ENCODE measurements at regions not wholly inside any gene's neighbourhood (a gene's known extent, or its start where the extent isn't known, plus 50 kb on each side); places are given as distances from the start of the nearest gene placed in this dataset.
A peak's percentile ranks its signal among the peaks of the same experiment; 100 is the strongest.
"Not testable (repeated sequence)": the region's sequence is repeated elsewhere in the genome, so short reads cannot be mapped to it uniquely, and the experiment has no call there.

GRCh38 chr2:126238251-126238650, 417.7 kb upstream of the GYPC start:
- DNase-seq (ENCODE audit: low spot score) = no peak

- no peak for DNase-seq (ENCODE audit: low spot score)
These were observed 416.5 kb upstream of the GYPC start for GRCh38 chr2:126239320-126239955.

GRCh38 chr2:126241001-126241400, 415.0 kb upstream of the GYPC start:
- no peak for DNase-seq (ENCODE audit: low spot score)

DNA sequence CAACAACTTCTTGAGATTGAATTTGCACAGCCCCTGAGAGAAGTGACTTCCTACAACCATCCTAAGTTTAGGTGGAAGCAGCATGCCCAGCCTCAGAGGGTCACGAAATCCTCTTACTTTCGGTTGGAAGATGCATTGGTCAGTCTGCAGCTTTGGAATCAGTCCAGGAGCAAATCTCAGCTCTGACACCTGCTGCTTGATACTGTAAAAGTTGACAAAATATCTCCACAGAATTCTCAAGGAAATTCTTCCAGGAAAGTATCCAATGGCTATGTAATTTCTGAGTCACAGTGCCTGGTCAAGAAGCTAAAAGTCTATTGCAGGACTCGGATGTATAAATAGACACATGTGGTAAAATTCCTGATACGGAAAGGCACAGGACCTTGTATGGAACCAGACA, 414.5 kb upstream of the GYPC start:
- DNase-seq (ENCODE audit: low spot score) = no peak

DNA sequence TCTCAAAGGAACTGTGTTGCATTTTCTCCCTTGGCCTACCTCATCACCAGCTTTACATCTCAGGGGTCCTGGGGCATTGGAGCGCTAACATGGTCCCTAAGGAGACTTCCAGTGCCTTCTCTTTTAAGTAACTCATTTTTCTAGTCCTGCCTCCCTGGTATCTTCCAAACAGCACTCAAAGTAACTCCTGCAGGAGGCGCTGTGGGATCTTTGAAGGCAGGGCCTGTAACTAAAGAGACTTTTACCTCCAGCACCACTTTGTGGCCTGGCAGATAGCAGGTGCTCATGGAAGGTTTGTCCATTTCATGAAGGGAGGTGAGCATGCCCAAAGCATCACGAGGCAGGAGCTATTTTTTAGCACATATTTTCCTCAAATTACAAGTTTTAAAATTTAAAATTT, 411.0 kb upstream of the GYPC start:
- peak; percentile 15 for DNase-seq (ENCODE audit: low spot score)

DNA sequence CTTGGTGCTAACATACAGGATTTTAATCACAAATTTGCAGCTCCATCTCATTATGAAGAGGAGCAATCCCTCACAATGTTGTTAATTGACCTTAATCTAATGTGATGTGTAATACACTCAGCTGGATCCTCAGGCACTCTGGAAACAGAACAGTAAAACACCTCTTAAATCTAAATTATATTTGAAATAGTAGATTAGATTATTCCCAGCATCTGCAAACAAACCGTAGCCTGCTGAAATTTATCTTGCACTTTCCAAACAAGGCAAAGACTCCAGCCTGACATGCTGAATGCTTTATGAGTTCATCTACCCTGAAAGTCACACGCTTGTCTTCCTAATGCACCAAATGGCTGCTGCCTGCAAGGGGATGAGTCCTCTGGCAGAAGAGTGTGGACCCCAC, 402.3 kb upstream of the GYPC start:
- no peak for DNase-seq (ENCODE audit: low spot score)

GRCh38 chr2:126264625-126265024, 391.3 kb upstream of the GYPC start:
- DNase-seq (ENCODE audit: low spot score) = no peak

DNA sequence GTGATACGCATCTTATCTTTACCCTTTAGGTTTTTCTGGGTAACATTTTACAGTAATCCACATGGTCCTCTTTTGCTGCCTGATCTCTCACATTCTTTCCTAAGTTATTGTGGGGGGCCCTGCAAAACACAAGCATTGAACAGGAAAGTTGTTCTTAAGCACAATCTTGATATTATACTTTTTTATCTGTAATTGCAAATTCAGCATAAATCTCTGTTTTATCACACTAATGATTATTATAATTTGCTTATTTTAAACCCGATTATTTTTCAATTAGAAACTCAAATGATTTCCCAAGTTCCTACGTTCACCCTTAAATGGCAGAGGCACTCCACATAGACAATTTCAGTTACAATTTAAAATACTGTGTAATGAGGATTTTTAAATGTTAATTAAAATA, 386.0 kb upstream of the GYPC start:
- no peak for DNase-seq (ENCODE audit: low spot score)

DNA sequence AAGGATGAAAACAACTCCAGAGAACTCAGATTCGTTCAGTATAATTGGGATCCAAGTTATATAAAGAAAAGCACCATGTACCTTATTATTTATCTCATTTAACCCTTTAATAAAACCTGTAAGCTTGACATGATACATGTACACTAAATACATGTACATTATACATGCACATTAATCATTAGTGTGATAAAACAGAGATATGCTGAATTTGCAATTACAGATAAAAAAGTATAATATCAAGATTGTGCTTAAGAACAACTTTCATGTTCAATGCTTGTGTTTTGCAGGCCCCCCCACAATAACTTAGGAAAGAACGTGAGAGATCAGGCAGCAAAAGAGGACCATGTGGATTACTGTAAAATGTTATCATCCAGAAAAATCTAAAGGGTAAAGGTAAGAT, 385.4 kb upstream of the GYPC start:
- no peak for DNase-seq (ENCODE audit: low spot score)

GRCh38 chr2:126272401-126272800, 383.6 kb upstream of the GYPC start:
- DNase-seq (ENCODE audit: low spot score) = no peak

DNA sequence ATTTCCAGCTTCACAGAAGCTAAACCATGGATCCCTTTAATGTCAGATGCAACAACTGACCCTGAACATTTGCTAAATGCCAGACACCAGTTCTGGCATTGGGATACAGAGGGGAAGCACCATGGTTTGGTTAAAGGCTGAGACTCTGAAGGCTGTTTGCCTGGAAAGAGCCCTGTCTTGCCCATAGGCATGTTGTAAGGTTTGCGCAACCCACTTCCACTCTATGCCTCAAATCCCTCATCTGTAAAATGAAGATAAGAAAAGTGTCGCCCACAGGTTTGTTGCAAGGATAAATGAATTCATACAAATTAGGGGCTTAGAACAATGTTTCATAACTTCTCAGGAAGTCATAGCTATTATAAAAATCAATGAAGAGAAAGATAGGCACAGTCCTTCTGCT, 380.9 kb upstream of the GYPC start:
- no peak for DNase-seq (ENCODE audit: low spot score)

DNA sequence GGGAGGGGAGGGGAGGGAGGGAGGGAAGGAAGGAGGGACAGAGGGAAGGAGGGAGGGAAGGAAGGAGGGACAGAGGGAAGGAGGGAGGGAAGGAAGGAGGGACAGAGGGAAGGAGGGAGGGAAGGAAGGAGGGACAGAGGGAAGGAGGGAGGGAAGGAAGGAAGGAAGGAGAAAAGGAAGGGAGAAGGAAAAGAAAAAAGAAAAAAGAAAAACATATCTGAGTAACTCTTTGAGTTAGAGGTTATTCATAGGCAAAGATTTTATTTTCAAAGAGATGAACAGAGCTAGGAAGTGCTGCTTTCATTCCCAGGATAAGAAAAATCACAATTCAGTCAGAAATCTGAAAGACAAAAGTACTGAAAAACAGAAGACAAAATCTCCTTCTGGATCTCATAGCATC, 379.7 kb upstream of the GYPC start:
- DNase-seq (ENCODE audit: low spot score) = not testable (repeated sequence)

GRCh38 chr2:126288362-126288761, 367.6 kb upstream of the GYPC start:
- no peak for DNase-seq (ENCODE audit: low spot score)

DNA sequence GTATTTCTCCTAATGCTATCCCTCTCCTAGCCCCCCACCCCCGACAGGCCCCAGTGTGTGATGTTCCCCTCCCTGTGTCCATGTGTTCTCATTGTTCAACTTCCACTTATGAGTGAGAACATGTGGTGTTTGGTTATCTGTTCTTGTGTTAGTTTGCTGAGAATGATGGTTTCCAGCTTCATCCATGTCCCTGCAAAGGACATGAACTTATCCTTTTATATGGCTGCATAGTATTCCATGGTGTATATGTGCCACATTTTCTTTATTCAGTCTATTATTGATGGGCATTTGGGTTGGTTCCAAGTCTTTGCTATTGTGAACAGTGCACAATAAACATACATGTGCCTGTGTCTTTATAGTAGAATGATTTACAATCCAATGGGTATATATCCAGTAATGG, 362.0 kb upstream of the GYPC start:
- DNase-seq (ENCODE audit: low spot score) = not testable (repeated sequence)

GRCh38 chr2:126299469-126299976, 356.4 kb upstream of the GYPC start:
- DNase-seq (ENCODE audit: low spot score) = no peak

GRCh38 chr2:126300348-126300747, 355.6 kb upstream of the GYPC start:
- no peak for DNase-seq (ENCODE audit: low spot score)

GRCh38 chr2:126302043-126302442, 353.9 kb upstream of the GYPC start:
- DNase-seq (ENCODE audit: low spot score) = no peak

DNA sequence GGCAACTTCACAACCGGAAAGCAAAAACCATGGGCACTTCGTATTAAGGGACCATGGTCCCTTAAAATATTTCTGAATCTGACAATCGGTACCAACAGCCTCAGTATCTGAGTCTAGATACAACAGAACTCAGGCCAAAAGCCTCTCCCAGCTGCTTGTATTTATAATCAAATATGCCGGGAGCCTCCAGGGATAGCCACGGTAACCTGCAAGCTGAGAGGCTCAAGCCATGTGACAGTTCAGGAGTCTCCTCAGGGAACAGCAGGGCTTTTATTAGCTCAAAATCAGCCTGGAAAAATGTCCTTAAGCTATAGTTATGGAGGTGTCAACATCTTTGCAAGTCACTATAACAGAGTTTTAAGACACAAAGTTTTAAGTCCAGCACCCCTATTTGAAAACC, 352.8 kb upstream of the GYPC start:
- no peak for DNase-seq (ENCODE audit: low spot score)

- DNase-seq (ENCODE audit: low spot score) = no peak
These were observed 351.8 kb upstream of the GYPC start for GRCh38 chr2:126304154-126304553.

DNA sequence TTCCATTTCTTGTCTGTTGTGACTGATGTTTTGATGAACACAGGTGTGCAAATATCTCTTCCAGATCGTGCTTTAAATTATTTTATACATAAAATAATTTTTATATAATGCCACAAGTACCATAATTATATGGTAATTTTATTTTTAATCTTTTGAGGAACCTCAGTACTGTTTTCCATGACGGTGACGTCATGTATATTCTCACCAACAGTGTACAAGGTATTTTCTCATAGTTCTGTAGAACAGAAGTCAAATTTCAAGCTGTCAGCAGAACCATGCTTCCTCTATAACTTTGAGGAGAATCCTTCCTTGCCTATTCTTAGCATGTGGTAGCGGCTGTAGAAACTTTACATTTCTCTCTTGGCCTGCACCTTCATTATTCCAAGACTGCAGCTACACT, 349.4 kb upstream of the GYPC start:
- no peak for DNase-seq (ENCODE audit: low spot score)

- no peak for DNase-seq (ENCODE audit: low spot score)
These were observed 348.2 kb upstream of the GYPC start for GRCh38 chr2:126307740-126308139.

GRCh38 chr2:126309185-126309584, 346.8 kb upstream of the GYPC start:
- no peak for DNase-seq (ENCODE audit: low spot score)

- no peak for DNase-seq (ENCODE audit: low spot score)
These were observed 343.4 kb upstream of the GYPC start for GRCh38 chr2:126312579-126312978.

- no peak for DNase-seq (ENCODE audit: low spot score)
These were observed 340.1 kb upstream of the GYPC start for GRCh38 chr2:126315828-126316227.

Measured in globus pallidus (tissue), 1 donor.